WERI-Rb-1 (cell line): ENCODE measurements at regions not wholly inside any gene's neighbourhood (a gene's known extent, or its start where the extent isn't known, plus 50 kb on each side); places are given as distances from the start of the nearest gene placed in this dataset.

Experiments
- DNase-seq: peaks from one replicate; pipeline ENCODE4 v3.0.0-alpha.2; 2020
- H3K27ac ChIP-seq: fragments of 250-450 bp; sonication (Bioruptor Pico); 2 replicates; pipeline ENCODE4 v1.5.1; 2020; ENCODE audit warnings: mild to moderate bottlenecking, moderate library complexity
- H3K27me3 ChIP-seq: fragments of 250-450 bp; sonication (Bioruptor Pico); 2 replicates; pipeline ENCODE4 v1.5.1; 2021; ENCODE audit warnings: mild to moderate bottlenecking, low read depth, moderate library complexity; ENCODE audit not compliant: insufficient read depth, severe bottlenecking
- H3K36me3 ChIP-seq: fragments of 250-450 bp; sonication (Bioruptor Pico); 2 replicates; pipeline ENCODE4 v1.5.1; 2020; ENCODE audit warnings: mild to moderate bottlenecking, moderate library complexity
- H3K4me3 ChIP-seq: 2 replicates; pipeline ENCODE4 v1.5.1; 2011; ENCODE audit warnings: low read depth, mild to moderate bottlenecking, control low read depth, low read length
- H3K9me3 ChIP-seq: fragments of 250-450 bp; sonication (Bioruptor Pico); 2 replicates; pipeline ENCODE4 v1.5.1; 2021; ENCODE audit warnings: mild to moderate bottlenecking, moderate library complexity; ENCODE audit not compliant: severe bottlenecking
- CTCF ChIP-seq: IDR thresholded peaks from 2 replicates; pipeline ENCODE4 v1.5.1; 2011; ENCODE audit warnings: low read depth, mild to moderate bottlenecking, control low read depth, inconsistent platforms, low read length

- no peaks in the 10 kb centered on the region for H3K27me3 ChIP-seq
- TF ChIP-seq CTCF: no peak
- H3K36me3 ChIP-seq: no peaks in the 10 kb centered on the region
- no peak overlapping the region for H3K4me3 ChIP-seq
- DNase-seq: no peak
- H3K27ac ChIP-seq: no peak overlapping the region
- no peaks in the 10 kb centered on the region for H3K9me3 ChIP-seq
Measured at GRCh38 chr10:4587466-4587865, 238.5 kb upstream of the AKR1E2 start.

GRCh38 chr10:4586776-4587175 lies 239.2 kb upstream of the AKR1E2 start:
- no peak overlapping the region for H3K4me3 ChIP-seq
- H3K9me3 ChIP-seq: no peaks in the 10 kb centered on the region
- no peaks in the 10 kb centered on the region for H3K36me3 ChIP-seq
- DNase-seq: no peak
- H3K27ac ChIP-seq: no peak overlapping the region
- H3K27me3 ChIP-seq: no peaks in the 10 kb centered on the region
- TF ChIP-seq CTCF: no peak

GRCh38 chr10:4581929-4582328 lies 244.1 kb upstream of the AKR1E2 start:
- DNase-seq: no peak
- Histone ChIP-seq H3K27me3 (no peaks in the 10 kb centered on the region), H3K9me3 (no peaks in the 10 kb centered on the region), H3K27ac (no peak overlapping the region), H3K4me3 (no peak overlapping the region), H3K36me3 (no peaks in the 10 kb centered on the region)
- TF ChIP-seq CTCF: no peak

- TF ChIP-seq CTCF: no peak
- Histone ChIP-seq H3K27ac (no peak overlapping the region), H3K9me3 (no peaks in the 10 kb centered on the region), H3K27me3 (no peaks in the 10 kb centered on the region), H3K4me3 (no peak overlapping the region), H3K36me3 (no peaks in the 10 kb centered on the region)
- no peak for DNase-seq
Measured at GRCh38 chr10:4579844-4580243, 246.2 kb upstream of the AKR1E2 start.

- TF ChIP-seq CTCF: no peak
- H3K36me3 ChIP-seq: no peaks in the 10 kb centered on the region
- H3K27me3 ChIP-seq: no peaks in the 10 kb centered on the region
- DNase-seq: no peak
- no peak overlapping the region for H3K4me3 ChIP-seq
- H3K27ac ChIP-seq: no peak overlapping the region
- H3K9me3 ChIP-seq: no peaks in the 10 kb centered on the region
Measured at GRCh38 chr10:4576206-4576605, 249.8 kb upstream of the AKR1E2 start.

GRCh38 chr10:4569151-4569550 lies 256.9 kb upstream of the AKR1E2 start:
- Histone ChIP-seq H3K27ac (no peak overlapping the region), H3K27me3 (no peaks in the 10 kb centered on the region), H3K36me3 (no peaks in the 10 kb centered on the region), H3K9me3 (no peaks in the 10 kb centered on the region), H3K4me3 (no peak overlapping the region; the same call in 1 of the 2 replicates)
- no peak for TF ChIP-seq CTCF
- no peak for DNase-seq
